LoVo (cell line): ENCODE measurements at regions not wholly inside any gene's neighbourhood (a gene's known extent, or its start where the extent isn't known, plus 50 kb on each side); places are given as distances from the start of the nearest gene placed in this dataset.

Experiments
- DNase-seq: peaks from one replicate; pipeline ENCODE4 v3.0.0-alpha.2; 2016; ENCODE audit warnings: low spot score

GRCh38 chr14:76926521-76927251 lies 100.5 kb downstream of the LRRC74A start:
- DNase-seq: no peak

- DNase-seq: no peak
Observed at GRCh38 chr14:76925097-76925441, 98.9 kb downstream of the LRRC74A start.

- no peak for DNase-seq
Observed at GRCh38 chr14:76924371-76925096, 98.3 kb downstream of the LRRC74A start.

GRCh38 chr14:76923431-76924370 lies 97.5 kb downstream of the LRRC74A start:
- DNase-seq: no peak

GRCh38 chr14:76922584-76922983 lies 96.4 kb downstream of the LRRC74A start:
- DNase-seq: no peak

GRCh38 chr14:76922092-76922491 lies 95.9 kb downstream of the LRRC74A start:
- DNase-seq: no peak

GRCh38 chr14:76921088-76921399 lies 94.8 kb downstream of the LRRC74A start:
- no peak for DNase-seq

GRCh38 chr14:76920331-76921087 lies 94.3 kb downstream of the LRRC74A start:
- DNase-seq: no peak

GRCh38 chr14:76919431-76920330 lies 93.5 kb downstream of the LRRC74A start:
- DNase-seq: peak; percentile 43
